ENCODE measurements at regions not wholly inside any gene's neighbourhood (a gene's known extent, or its start where the extent isn't known, plus 50 kb on each side); places are given as distances from the start of the nearest gene placed in this dataset.

GRCh38 chr19:29098091-29098490, 114.9 kb downstream of the UQCRFS1 start:
- no peak for DNase-seq (ENCODE audit: extremely low read depth in 1 of 2, low read depth in 1 of 2)

GRCh38 chr19:29096896-29097295, 116.1 kb downstream of the UQCRFS1 start:
- no peak for DNase-seq (ENCODE audit: extremely low read depth in 1 of 2, low read depth in 1 of 2)

- DNase-seq (ENCODE audit: extremely low read depth in 1 of 2, low read depth in 1 of 2): no peak
Observed at GRCh38 chr19:29093553-29093908, 119.4 kb downstream of the UQCRFS1 start.

GRCh38 chr19:29092712-29093552, 120.0 kb downstream of the UQCRFS1 start:
- no peak for DNase-seq (ENCODE audit: extremely low read depth in 1 of 2, low read depth in 1 of 2)

- no peak for DNase-seq (ENCODE audit: extremely low read depth in 1 of 2, low read depth in 1 of 2)
Observed at GRCh38 chr19:29090783-29091526, 122.0 kb downstream of the UQCRFS1 start.

GRCh38 chr19:29089315-29089870, 123.6 kb downstream of the UQCRFS1 start:
- no peak for DNase-seq (ENCODE audit: extremely low read depth in 1 of 2, low read depth in 1 of 2)

GRCh38 chr19:29088761-29089160, 124.2 kb downstream of the UQCRFS1 start:
- DNase-seq (ENCODE audit: extremely low read depth in 1 of 2, low read depth in 1 of 2): no peak

GRCh38 chr19:29086646-29087045, 126.3 kb downstream of the UQCRFS1 start:
- no peak for DNase-seq (ENCODE audit: extremely low read depth in 1 of 2, low read depth in 1 of 2)

- DNase-seq (ENCODE audit: extremely low read depth in 1 of 2, low read depth in 1 of 2): no peak
Observed at GRCh38 chr19:29086182-29086581, 126.8 kb downstream of the UQCRFS1 start.

GRCh38 chr19:29085630-29086029, 127.3 kb downstream of the UQCRFS1 start:
- no peak for DNase-seq (ENCODE audit: extremely low read depth in 1 of 2, low read depth in 1 of 2)

GRCh38 chr19:29085206-29085605, 127.7 kb downstream of the UQCRFS1 start:
- DNase-seq (ENCODE audit: extremely low read depth in 1 of 2, low read depth in 1 of 2): no peak

GRCh38 chr19:29084266-29084665, 128.7 kb downstream of the UQCRFS1 start:
- DNase-seq (ENCODE audit: extremely low read depth in 1 of 2, low read depth in 1 of 2): no peak

GRCh38 chr19:29083863-29084262, 129.1 kb downstream of the UQCRFS1 start:
- no peak for DNase-seq (ENCODE audit: extremely low read depth in 1 of 2, low read depth in 1 of 2)

- DNase-seq (ENCODE audit: extremely low read depth in 1 of 2, low read depth in 1 of 2): no peak
Observed at GRCh38 chr19:29079356-29080032, 133.5 kb downstream of the UQCRFS1 start.

- DNase-seq (ENCODE audit: extremely low read depth in 1 of 2, low read depth in 1 of 2): no peak
Observed at GRCh38 chr19:29076963-29077362, 136.0 kb downstream of the UQCRFS1 start.

GRCh38 chr19:29076161-29076560, 136.8 kb downstream of the UQCRFS1 start:
- DNase-seq (ENCODE audit: extremely low read depth in 1 of 2, low read depth in 1 of 2): no peak

- no peak for DNase-seq (ENCODE audit: extremely low read depth in 1 of 2, low read depth in 1 of 2)
Observed at GRCh38 chr19:29075149-29075548, 137.8 kb downstream of the UQCRFS1 start.

GRCh38 chr19:29074579-29074978, 138.4 kb downstream of the UQCRFS1 start:
- DNase-seq (ENCODE audit: extremely low read depth in 1 of 2, low read depth in 1 of 2): no peak

- no peak for DNase-seq (ENCODE audit: extremely low read depth in 1 of 2, low read depth in 1 of 2)
Observed at GRCh38 chr19:29067831-29068230, 145.1 kb downstream of the UQCRFS1 start.

- DNase-seq (ENCODE audit: extremely low read depth in 1 of 2, low read depth in 1 of 2): no peak
Observed at GRCh38 chr19:29062475-29063435, 150.2 kb downstream of the UQCRFS1 start.

Data from activated CD8-positive, alpha-beta memory T cell treated with anti-CD3 and anti-CD28 coated beads for 1 hour (primary cell).